ENCODE measurements at regions not wholly inside any gene's neighbourhood (a gene's known extent, or its start where the extent isn't known, plus 50 kb on each side); places are given as distances from the start of the nearest gene placed in this dataset.
"Not testable (repeated sequence)": the region's sequence is repeated elsewhere in the genome, so short reads cannot be mapped to it uniquely, and the experiment has no call there.

DNA sequence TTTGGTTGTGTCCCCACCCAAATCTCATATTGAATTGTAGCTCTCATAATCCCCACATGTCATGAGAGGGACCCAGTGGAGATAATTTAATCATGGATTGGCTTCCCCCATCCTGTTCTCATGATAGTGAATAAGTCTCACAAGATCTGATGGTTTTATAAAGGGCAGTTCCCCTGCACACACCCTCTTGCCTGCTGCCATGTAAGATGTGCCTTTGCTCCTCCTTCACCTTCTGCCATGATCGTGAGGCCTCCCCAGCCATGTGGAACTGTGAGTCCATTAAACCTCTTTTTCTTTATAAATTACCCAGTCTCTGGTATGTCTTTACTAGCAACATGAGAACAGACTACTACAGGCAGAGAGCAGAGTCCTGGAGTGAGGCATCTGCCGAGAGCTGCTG lies 90.2 kb upstream of the SLC45A1 start:
- not testable (repeated sequence) for TF ChIP-seq POLR2A (IDR thresholded peaks at IDR 0.05)
- TF ChIP-seq, protein P1, sequence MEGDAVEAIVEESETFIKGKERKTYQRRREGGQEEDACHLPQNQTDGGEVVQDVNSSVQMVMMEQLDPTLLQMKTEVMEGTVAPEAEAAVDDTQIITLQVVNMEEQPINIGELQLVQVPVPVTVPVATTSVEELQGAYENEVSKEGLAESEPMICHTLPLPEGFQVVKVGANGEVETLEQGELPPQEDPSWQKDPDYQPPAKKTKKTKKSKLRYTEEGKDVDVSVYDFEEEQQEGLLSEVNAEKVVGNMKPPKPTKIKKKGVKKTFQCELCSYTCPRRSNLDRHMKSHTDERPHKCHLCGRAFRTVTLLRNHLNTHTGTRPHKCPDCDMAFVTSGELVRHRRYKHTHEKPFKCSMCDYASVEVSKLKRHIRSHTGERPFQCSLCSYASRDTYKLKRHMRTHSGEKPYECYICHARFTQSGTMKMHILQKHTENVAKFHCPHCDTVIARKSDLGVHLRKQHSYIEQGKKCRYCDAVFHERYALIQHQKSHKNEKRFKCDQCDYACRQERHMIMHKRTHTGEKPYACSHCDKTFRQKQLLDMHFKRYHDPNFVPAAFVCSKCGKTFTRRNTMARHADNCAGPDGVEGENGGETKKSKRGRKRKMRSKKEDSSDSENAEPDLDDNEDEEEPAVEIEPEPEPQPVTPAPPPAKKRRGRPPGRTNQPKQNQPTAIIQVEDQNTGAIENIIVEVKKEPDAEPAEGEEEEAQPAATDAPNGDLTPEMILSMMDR (IDR thresholded peaks at IDR 0.05) = not testable (repeated sequence)
